Peyer's patch (tissue), 4 donors: ENCODE measurements at regions not wholly inside any gene's neighbourhood (a gene's known extent, or its start where the extent isn't known, plus 50 kb on each side); places are given as distances from the start of the nearest gene placed in this dataset.
"Not testable (repeated sequence)": the region's sequence is repeated elsewhere in the genome, so short reads cannot be mapped to it uniquely, and the experiment has no call there.

ENCODE experiments used
- POLR2A ChIP-seq, 2 donors: fragments of 450-650 bp; IDR thresholded peaks; one replicate each; pipeline ENCODE4 v1.5.1; 2017; ENCODE audit warnings: antibody characterized with exemption in 2 of 2, mild to moderate bottlenecking in 2 of 2, moderate library complexity in 2 of 2
- TF ChIP-seq, protein P1 (sequence below), 6 experiments: fragments of 450-650 bp in 4 of 6; fragments of 200-600 bp in 2 of 6; sonication (generic) in 1 of 6; IDR thresholded peaks; one replicate each; pipeline ENCODE4 v1.5.1; 2017 to 2019; ENCODE audit warnings: antibody characterized with exemption in 6 of 6, mild to moderate bottlenecking in 3 of 6, moderate library complexity in 1 of 6

DNA sequence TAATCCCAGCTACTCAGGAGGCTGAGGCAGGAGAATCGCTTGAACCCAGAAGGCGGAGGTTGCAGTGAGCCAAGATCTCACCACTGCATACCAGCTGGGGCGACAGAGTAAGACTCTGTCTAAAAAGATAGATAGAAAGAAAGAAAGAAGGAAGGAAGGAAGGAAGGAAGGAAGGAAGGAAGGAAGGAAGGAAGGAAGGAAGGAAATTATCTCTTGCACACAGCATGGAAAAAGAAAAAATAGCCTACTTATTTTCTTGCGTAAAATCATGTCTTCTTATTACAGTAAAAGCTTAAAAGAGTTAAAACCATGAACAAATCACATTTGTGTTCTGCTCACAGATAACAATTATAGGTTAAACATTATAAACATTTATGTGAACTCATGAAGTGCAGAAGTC is 205.9 kb downstream of the TMA16 start:
- TF ChIP-seq, protein P1, sequence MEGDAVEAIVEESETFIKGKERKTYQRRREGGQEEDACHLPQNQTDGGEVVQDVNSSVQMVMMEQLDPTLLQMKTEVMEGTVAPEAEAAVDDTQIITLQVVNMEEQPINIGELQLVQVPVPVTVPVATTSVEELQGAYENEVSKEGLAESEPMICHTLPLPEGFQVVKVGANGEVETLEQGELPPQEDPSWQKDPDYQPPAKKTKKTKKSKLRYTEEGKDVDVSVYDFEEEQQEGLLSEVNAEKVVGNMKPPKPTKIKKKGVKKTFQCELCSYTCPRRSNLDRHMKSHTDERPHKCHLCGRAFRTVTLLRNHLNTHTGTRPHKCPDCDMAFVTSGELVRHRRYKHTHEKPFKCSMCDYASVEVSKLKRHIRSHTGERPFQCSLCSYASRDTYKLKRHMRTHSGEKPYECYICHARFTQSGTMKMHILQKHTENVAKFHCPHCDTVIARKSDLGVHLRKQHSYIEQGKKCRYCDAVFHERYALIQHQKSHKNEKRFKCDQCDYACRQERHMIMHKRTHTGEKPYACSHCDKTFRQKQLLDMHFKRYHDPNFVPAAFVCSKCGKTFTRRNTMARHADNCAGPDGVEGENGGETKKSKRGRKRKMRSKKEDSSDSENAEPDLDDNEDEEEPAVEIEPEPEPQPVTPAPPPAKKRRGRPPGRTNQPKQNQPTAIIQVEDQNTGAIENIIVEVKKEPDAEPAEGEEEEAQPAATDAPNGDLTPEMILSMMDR (IDR thresholded peaks at IDR 0.05), result not testable (repeated sequence)
- TF ChIP-seq POLR2A (IDR thresholded peaks at IDR 0.05), result not testable (repeated sequence)
